ENCODE measurements at regions not wholly inside any gene's neighbourhood (a gene's known extent, or its start where the extent isn't known, plus 50 kb on each side); places are given as distances from the start of the nearest gene placed in this dataset.

DNA sequence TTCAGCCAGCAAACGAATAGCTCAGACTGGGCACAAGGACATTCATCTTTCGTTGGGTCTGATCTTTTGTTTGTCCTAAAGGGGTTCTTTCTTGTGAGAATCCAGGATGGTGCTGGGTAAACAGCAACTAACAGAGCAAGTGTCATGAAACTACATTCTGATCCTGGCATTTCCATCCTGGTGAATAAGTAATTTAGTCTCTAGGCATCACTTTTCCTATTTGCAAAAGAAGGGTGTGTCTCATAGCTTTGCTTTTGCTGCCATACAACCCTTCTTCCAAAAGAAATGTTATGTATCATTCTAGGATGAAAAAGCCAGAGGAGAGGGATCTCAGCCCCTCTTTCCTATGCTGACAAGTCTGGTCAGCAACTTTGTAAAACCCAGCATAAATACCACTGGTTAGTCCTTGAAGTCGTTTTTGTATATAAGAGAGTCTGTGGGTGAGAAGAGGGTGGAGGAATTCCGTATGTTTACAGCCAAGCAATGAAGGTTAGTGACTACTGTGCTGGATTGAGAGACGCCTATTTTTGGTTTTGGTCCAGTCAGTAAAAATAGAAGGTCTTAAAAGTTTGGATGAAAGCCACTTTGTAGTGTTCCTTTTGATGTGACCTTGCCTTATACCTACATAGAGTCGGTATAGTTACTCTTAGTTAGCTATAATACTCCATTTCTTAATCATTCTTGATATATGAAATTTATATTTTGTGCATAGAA lies 88.4 kb upstream of the SLC25A13 start (continued):
- TF ChIP-seq, protein P1, sequence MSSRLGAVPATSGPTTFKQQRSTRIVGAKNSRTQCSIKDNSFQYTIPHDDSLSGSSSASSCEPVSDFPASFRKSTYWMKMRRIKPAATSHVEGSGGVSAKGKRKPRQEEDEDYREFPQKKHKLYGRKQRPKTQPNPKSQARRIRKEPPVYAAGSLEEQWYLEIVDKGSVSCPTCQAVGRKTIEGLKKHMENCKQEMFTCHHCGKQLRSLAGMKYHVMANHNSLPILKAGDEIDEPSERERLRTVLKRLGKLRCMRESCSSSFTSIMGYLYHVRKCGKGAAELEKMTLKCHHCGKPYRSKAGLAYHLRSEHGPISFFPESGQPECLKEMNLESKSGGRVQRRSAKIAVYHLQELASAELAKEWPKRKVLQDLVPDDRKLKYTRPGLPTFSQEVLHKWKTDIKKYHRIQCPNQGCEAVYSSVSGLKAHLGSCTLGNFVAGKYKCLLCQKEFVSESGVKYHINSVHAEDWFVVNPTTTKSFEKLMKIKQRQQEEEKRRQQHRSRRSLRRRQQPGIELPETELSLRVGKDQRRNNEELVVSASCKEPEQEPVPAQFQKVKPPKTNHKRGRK (CRISPR knock-in tag; IDR thresholded peaks at IDR 0.05; ENCODE audit: borderline replicate concordance) = no peak
- TF ChIP-seq, protein P2, sequence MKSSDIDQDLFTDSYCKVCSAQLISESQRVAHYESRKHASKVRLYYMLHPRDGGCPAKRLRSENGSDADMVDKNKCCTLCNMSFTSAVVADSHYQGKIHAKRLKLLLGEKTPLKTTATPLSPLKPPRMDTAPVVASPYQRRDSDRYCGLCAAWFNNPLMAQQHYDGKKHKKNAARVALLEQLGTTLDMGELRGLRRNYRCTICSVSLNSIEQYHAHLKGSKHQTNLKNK (CRISPR knock-in tag; IDR thresholded peaks at IDR 0.05) = no peak
- TF ChIP-seq MXD4 (CRISPR knock-in tag; IDR thresholded peaks at IDR 0.05; ENCODE audit: borderline replicate concordance) (no peak), ETV6 (CRISPR knock-in tag; IDR thresholded peaks at IDR 0.05) (no peak), KAT7 (CRISPR knock-in tag; IDR thresholded peaks at IDR 0.05; ENCODE audit: borderline replicate concordance) (no peak), TP53 (CRISPR knock-in tag; IDR thresholded peaks at IDR 0.05) (no peak)

DNA sequence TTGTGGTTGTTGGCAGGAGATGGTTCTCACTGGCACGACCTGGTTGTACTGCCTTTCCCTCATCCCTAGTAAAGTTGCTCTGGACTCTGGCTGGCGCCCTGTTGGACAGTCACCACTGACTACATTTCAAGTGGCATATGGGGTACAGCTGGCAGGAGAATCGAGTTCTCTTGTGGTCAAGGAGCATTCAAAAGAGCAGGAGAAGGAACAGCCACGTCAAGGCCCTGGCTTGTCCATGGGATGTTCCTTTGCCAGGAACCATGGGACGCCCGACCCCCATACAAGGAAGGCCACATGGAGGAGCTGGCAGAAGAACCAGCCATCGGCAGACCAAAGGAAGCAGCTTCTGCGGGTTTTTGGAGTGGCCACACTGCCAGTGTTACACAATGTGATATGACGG lies 87.0 kb upstream of the SLC25A13 start:
- DNase-seq (ENCODE audit: low spot score) = no peak
- TF ChIP-seq JAZF1 (CRISPR knock-in tag; IDR thresholded peaks at IDR 0.05) (no peak), GABPB1 (CRISPR knock-in tag; IDR thresholded peaks at IDR 0.05) (no peak), CREB1 (CRISPR knock-in tag; IDR thresholded peaks at IDR 0.05) (no peak), ESRRA (CRISPR knock-in tag; IDR thresholded peaks at IDR 0.05; ENCODE audit: borderline replicate concordance) (no peak), IRF2 (CRISPR knock-in tag; IDR thresholded peaks at IDR 0.05; ENCODE audit: borderline replicate concordance, low read depth) (no peak), KAT7 (CRISPR knock-in tag; IDR thresholded peaks at IDR 0.05; ENCODE audit: borderline replicate concordance) (no peak), ETV6 (CRISPR knock-in tag; IDR thresholded peaks at IDR 0.05) (no peak), NFATC4 (CRISPR knock-in tag; IDR thresholded peaks at IDR 0.05) (no peak), NFE2L1 (CRISPR knock-in tag; IDR thresholded peaks at IDR 0.05) (no peak), AR (CRISPR knock-in tag; IDR thresholded peaks at IDR 0.05) (no peak), OVOL2 (CRISPR knock-in tag; IDR thresholded peaks at IDR 0.05; ENCODE audit: borderline replicate concordance) (no peak), STAT6 (CRISPR knock-in tag; conservative IDR thresholded peaks at IDR 0.05; ENCODE audit: low read depth) (no peak), CBFB (CRISPR knock-in tag; IDR thresholded peaks at IDR 0.05; ENCODE audit: low read depth) (no peak), MYBL2 (CRISPR knock-in tag; IDR thresholded peaks at IDR 0.05) (no peak), GRHL2 (CRISPR knock-in tag; IDR thresholded peaks at IDR 0.05; ENCODE audit: insufficient replicate concordance, severe bottlenecking) (no peak)
- TF ChIP-seq, protein P3, sequence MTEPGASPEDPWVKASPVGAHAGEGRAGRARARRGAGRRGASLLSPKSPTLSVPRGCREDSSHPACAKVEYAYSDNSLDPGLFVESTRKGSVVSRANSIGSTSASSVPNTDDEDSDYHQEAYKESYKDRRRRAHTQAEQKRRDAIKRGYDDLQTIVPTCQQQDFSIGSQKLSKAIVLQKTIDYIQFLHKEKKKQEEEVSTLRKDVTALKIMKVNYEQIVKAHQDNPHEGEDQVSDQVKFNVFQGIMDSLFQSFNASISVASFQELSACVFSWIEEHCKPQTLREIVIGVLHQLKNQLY (CRISPR knock-in tag; IDR thresholded peaks at IDR 0.05) = no peak
- CTCF ChIA-PET = no interaction called here
- Mint-ChIP-seq H3K36me3 (no peaks in the 10 kb centered on the region), H3K4me3 (no peak overlapping the region), H3K27me3 (ENCODE audit: low read depth) (peaks cover 2% of the 10 kb centered on the region; the same call in 1 of the 2 replicates), H3K9me3 (peaks cover 8% of the 10 kb centered on the region), H3K4me1 (no peaks in the 10 kb centered on the region), H3K27ac (no peak overlapping the region)
- no peak for ATAC-seq
- POLR2A ChIA-PET = no interaction called here
